ENCODE measurements at regions not wholly inside any gene's neighbourhood (a gene's known extent, or its start where the extent isn't known, plus 50 kb on each side); places are given as distances from the start of the nearest gene placed in this dataset.

DNA sequence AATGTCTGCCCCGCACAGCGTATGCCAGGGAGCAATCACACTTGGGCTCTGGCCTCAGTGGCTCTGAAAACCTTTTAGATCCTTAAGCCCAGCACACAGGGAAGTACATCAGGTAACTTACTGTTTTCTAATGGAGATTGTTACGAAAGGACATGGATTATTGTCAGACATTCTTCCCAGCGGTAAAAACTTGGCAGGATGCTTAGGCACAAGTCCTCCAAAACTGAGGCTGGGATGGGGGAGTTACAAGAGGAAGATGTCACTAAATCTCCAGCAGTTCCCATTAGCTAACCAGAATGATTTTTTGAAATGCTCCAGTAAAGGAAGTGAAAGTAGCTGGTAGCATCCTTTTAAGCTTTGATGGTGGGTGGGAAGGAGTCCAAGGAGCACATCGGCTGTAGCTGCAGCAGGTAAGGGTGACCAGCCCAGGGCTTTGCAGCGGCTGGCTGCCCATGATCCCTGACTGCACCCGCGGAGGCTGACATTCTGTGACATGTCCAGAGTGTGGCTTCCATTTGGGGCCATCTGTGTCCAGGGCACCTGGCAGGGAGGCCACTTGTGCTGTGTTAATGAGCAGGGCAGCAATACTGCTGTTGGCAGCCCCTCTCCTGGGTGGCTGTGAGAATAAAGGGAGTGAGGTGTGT is 165.8 kb downstream of the GADD45G start:
- Histone ChIP-seq H3K9me3 (ENCODE audit: control insufficient read depth, low read length) (no peaks in the 10 kb centered on the region), H3K9ac (ENCODE audit: low read length) (no peak overlapping the region), H3K27me3 (ENCODE audit: control insufficient read depth, insufficient read depth, low read length) (no peaks in the 10 kb centered on the region), H3K4me1 (ENCODE audit: control insufficient read depth, insufficient read depth, low read length) (no peaks in the 10 kb centered on the region), H3K36me3 (ENCODE audit: control insufficient read depth, insufficient read depth, low read length) (no peaks in the 10 kb centered on the region), H3K4me3 (ENCODE audit: low read length) (no peak overlapping the region)

DNA sequence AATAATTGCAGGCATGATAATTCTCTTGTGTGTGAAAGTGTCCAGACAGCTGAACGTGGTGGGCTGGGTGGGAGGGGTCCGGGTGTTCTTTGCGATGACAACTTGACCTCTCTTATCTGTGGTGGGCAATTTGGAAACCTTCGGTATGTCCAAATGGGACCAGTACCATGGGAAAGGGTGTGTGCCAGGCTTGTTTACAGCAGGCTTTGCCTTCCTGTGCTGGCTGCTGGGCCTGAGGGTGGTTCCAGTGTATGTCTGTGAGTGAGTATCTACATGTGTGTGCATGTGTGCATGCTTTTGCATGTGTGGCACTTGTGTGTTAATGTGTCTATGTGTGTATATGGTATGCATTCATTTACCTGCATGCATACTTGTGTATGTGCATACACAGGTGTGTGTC is 166.4 kb downstream of the GADD45G start:
- Histone ChIP-seq H3K27me3 (ENCODE audit: control insufficient read depth, insufficient read depth, low read length) (no peaks in the 10 kb centered on the region), H3K9me3 (ENCODE audit: control insufficient read depth, low read length) (no peaks in the 10 kb centered on the region), H3K4me1 (ENCODE audit: control insufficient read depth, insufficient read depth, low read length) (no peaks in the 10 kb centered on the region), H3K9ac (ENCODE audit: low read length) (no peak overlapping the region), H3K36me3 (ENCODE audit: control insufficient read depth, insufficient read depth, low read length) (no peaks in the 10 kb centered on the region), H3K4me3 (ENCODE audit: low read length) (no peak overlapping the region)

DNA sequence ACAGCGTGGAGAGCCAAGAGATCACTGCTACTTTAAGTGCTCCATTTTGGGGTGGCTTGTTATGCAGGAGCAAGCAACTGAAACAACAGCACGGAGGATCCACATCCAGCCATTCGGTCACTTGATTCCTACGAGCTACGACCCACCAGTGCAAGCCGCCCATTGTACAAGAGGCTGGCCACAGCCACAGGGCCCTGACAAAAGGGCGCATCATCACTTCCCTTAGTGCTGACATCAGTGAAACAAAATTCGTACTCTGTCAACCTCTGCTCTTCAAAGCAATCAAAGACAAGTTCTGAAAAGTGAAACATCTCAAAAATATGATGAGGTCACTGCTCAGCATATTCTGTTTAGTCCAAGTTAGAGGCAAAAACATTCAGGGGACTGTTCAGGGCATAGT is 168.4 kb downstream of the GADD45G start:
- no peaks in the 10 kb centered on the region for H3K9me3 ChIP-seq (ENCODE audit: control insufficient read depth, low read length)
- H3K4me1 ChIP-seq (ENCODE audit: control insufficient read depth, insufficient read depth, low read length), result peaks cover 2% of the 10 kb centered on the region
- no peak overlapping the region for H3K4me3 ChIP-seq (ENCODE audit: low read length)
- no peaks in the 10 kb centered on the region for H3K36me3 ChIP-seq (ENCODE audit: control insufficient read depth, insufficient read depth, low read length)
- H3K9ac ChIP-seq (ENCODE audit: low read length), result no peak overlapping the region
- peaks cover 6% of the 10 kb centered on the region for H3K27me3 ChIP-seq (ENCODE audit: control insufficient read depth, insufficient read depth, low read length)

DNA sequence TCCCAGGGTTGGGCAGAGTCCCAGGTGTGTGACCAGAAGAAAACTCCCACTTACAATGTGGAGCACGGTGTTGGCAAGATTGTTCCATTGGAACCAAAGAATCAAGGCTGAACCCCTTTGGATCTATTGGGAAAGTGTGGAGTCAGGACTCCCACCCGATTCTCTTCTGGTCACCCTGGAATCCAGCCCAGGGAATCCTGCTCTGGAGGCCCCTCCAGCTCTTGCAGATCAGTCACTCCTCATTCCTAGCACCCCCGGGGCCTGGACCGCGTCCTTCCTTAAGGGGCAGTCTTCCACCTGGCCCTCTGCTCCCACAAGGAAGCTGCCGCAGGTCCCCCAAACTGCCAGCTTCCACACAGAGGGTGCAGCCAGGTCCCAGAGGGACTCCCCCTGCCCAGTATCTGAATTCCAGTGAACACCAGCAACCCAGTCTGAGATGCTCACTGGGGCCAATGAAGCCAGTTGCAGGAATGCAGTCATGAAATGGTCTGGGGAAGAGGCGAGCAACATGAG is 170.1 kb downstream of the GADD45G start:
- Histone ChIP-seq H3K9ac (ENCODE audit: low read length) (no peak overlapping the region), H3K27me3 (ENCODE audit: control insufficient read depth, insufficient read depth, low read length) (peaks cover 7% of the 10 kb centered on the region), H3K4me3 (ENCODE audit: low read length) (no peak overlapping the region), H3K4me1 (ENCODE audit: control insufficient read depth, insufficient read depth, low read length) (peaks cover 13% of the 10 kb centered on the region), H3K36me3 (ENCODE audit: control insufficient read depth, insufficient read depth, low read length) (no peaks in the 10 kb centered on the region), H3K9me3 (ENCODE audit: control insufficient read depth, low read length) (no peaks in the 10 kb centered on the region)

DNA sequence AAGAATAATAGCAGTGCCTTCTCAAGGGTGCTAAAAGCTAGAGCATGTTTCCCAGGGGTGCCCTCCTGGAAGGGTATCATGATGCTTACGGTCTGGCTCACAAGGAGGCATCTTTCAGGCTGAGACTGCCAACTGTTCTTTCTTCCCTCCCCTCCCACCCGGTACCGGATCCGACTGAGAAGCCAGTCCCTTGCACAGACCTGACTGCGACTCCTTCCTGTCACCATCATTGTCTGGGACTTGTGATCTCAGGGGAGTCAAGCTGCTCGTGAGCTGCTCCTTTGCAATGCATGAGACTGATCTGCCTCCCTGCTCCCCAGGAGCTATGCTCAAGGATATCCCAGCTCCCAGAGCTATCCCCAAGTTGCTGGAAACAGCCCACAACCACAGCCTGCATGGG is 170.8 kb downstream of the GADD45G start:
- H3K9me3 ChIP-seq (ENCODE audit: control insufficient read depth, low read length), result no peaks in the 10 kb centered on the region

DNA sequence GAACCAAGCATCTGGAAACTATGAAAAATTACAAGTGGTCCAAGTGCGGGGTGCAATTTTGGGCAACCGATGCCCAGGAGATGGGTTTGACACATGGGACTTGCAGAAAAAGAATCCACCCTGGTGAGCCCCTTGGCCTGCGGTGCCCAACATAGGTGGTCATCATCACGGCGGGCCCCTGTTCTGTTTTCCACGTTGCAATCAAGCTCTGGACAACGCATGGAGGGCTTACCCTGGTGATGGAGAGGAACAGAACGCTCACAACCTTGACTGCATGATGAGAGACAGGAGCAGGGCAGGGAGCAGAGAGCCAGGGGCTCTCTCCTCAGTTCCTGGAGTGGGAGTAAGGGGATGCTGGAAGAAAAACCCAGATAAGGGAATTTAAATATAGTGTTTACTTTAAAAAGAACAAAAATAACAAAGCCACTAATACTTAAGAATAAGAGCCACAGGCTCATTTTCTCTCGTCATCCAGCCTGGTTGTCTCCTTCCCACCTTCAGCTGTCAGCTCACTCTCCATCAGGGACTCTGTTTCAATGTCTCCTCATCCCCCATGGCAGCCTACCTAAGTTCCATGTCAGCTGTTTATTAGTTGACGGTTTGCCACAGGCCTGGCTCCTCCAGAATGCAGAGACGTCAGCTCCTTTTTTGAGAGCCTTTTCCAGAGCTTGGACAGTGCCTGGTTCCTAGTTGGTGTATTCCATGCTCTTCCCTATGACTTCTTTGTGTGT is 172.1 kb downstream of the GADD45G start:
- no peaks in the 10 kb centered on the region for H3K36me3 ChIP-seq (ENCODE audit: control insufficient read depth, insufficient read depth, low read length)
- H3K27me3 ChIP-seq (ENCODE audit: control insufficient read depth, insufficient read depth, low read length), result peaks cover 7% of the 10 kb centered on the region
- H3K9ac ChIP-seq (ENCODE audit: low read length), result no peak overlapping the region
- no peaks in the 10 kb centered on the region for H3K9me3 ChIP-seq (ENCODE audit: control insufficient read depth, low read length)
- no peak overlapping the region for H3K4me3 ChIP-seq (ENCODE audit: low read length)
- H3K4me1 ChIP-seq (ENCODE audit: control insufficient read depth, insufficient read depth, low read length), result peaks cover 13% of the 10 kb centered on the region

More for the DNA sequence above, 170.8 kb downstream of the GADD45G start:
- H3K36me3 ChIP-seq (ENCODE audit: control insufficient read depth, insufficient read depth, low read length), result no peaks in the 10 kb centered on the region
- no peak overlapping the region for H3K9ac ChIP-seq (ENCODE audit: low read length)
- H3K4me1 ChIP-seq (ENCODE audit: control insufficient read depth, insufficient read depth, low read length), result peaks cover 13% of the 10 kb centered on the region
- H3K27me3 ChIP-seq (ENCODE audit: control insufficient read depth, insufficient read depth, low read length), result peaks cover 7% of the 10 kb centered on the region
- no peak overlapping the region for H3K4me3 ChIP-seq (ENCODE audit: low read length)

DNA sequence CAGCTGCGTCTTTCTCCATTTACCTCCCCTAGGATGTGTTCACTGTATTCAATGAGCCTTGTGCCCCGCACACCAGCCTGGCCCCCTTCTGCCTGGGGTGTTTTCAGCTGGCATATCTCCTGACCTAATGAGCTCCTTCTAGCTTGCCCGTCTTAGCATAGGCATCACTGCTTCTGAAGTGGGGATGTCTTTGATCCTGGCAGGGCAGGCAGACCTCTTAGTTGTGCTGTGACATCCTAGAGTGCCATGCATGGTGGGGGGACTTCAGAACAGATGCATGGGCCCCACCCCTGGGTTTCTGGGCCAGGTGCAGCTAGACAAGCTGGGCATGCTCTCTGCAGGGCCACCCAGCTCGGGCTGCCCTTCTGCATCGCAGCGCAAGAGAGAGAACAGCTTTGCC is 172.7 kb downstream of the GADD45G start:
- Histone ChIP-seq H3K9me3 (ENCODE audit: control insufficient read depth, low read length) (no peaks in the 10 kb centered on the region), H3K9ac (ENCODE audit: low read length) (no peak overlapping the region), H3K27me3 (ENCODE audit: control insufficient read depth, insufficient read depth, low read length) (peaks cover 7% of the 10 kb centered on the region), H3K36me3 (ENCODE audit: control insufficient read depth, insufficient read depth, low read length) (no peaks in the 10 kb centered on the region), H3K4me1 (ENCODE audit: control insufficient read depth, insufficient read depth, low read length) (peaks cover 13% of the 10 kb centered on the region), H3K4me3 (ENCODE audit: low read length) (no peak overlapping the region)

DNA sequence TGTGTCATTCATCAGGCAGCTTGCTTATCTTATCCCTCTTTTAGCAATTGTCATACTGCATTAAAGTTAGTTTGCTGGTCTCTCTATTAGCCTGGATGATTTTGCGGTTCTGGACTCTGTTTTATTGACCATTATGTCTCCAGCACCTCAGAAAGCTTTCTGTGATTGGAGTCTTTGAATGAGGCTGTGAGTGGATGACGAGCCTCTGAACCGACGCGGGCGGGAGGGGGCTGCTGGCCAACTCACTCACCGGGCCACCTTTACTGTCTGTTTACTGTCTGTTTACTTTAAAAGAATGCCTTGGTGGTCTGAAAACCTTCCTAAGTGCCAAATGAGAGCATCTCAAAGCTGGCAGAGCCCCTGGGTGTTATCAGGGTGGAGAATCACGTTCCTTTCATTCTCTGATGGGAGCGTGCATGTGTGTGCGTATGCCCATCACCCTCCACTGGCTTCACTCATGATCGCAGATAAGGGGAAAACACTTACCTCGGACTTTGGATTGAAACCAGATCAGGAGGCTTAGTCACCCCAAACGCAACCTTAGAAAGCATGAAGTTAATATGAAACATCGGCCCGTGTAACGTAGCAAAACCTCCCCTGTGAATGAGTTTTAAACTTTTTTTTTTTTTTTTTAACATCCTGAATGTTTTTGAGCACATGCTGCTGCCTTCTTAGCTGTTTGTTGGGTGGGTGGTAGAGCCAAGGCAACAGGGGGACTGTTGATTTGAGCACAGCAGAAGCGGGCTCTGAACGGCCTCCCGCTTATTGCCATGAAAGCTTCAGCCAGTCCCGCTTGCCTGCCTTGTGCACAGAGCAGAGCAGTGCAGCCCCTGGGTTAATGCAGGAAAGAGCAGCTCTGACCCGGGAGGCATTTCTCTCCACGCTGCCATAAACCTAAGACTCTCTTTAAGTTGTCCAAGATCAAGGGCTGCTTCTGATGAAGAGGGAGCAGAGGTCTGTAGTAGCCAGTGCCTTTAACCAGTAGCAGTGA is 173.6 kb downstream of the GADD45G start:
- Histone ChIP-seq H3K4me3 (ENCODE audit: low read length) (no peak overlapping the region), H3K9me3 (ENCODE audit: control insufficient read depth, low read length) (no peaks in the 10 kb centered on the region), H3K9ac (ENCODE audit: low read length) (no peak overlapping the region), H3K36me3 (ENCODE audit: control insufficient read depth, insufficient read depth, low read length) (no peaks in the 10 kb centered on the region), H3K4me1 (ENCODE audit: control insufficient read depth, insufficient read depth, low read length) (peaks cover 13% of the 10 kb centered on the region), H3K27me3 (ENCODE audit: control insufficient read depth, insufficient read depth, low read length) (peaks cover 7% of the 10 kb centered on the region)

DNA sequence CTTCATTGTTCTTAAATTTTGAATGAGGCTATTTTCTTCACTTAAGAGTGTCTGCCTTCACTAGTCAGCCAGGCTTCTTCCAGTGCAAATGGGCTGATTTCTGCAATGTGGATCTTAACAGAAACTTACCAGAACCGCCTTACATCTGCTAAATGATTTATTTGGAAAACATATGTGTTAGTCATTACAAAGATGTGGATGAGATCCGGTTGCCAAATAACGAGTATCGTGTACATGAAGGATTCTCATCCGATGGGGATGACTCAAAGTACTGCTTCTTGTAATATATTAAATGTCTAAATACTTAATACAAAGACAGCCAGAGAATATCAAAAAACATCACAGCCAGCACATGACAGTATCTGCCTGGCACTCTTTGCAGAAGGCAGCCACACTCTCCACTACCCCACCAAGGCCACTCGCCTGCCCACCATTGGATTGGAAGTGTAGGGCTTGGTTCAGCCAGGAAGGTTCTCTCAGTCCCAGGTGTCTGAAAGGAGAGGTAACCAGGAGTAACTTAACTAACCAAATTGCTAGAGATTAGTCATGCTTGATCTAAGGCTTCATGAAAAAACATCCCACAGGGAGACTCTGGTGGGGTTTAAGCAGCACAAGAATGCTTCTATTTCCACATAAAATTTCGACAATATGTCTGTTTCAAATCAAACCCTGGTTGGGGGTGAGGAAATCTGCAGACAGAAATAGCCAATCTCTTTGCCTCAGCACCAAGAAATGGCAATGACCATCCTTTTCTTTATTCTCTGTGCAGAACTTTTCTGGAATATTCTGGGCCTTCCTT is 174.8 kb downstream of the GADD45G start:
- Histone ChIP-seq H3K4me3 (ENCODE audit: low read length) (no peak overlapping the region), H3K4me1 (ENCODE audit: control insufficient read depth, insufficient read depth, low read length) (peaks cover 13% of the 10 kb centered on the region), H3K27me3 (ENCODE audit: control insufficient read depth, insufficient read depth, low read length) (peaks cover 7% of the 10 kb centered on the region), H3K9me3 (ENCODE audit: control insufficient read depth, low read length) (no peaks in the 10 kb centered on the region), H3K9ac (ENCODE audit: low read length) (no peak overlapping the region), H3K36me3 (ENCODE audit: control insufficient read depth, insufficient read depth, low read length) (no peaks in the 10 kb centered on the region)

DNA sequence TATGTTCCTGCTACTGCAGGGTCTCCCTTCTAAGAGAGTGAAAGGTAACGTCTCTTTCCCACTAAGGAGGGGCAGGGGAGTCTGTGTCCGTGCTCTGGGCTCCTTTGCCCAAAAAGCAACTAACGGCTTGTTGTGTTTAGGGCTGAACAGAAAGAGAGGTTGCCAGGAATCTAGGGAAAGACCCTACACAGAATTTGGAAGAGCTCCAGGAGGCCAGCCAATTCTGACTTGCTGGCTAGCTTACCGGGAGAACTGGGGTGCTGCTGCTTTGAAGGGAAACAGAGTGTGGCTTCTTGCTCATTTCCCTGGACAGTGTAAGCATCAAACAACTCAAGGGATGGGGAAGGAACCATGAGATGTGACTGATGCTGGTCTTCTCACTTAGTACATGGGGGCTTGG is 176.1 kb downstream of the GADD45G start:
- H3K9me3 ChIP-seq (ENCODE audit: control insufficient read depth, low read length), result no peaks in the 10 kb centered on the region
- no peak overlapping the region for H3K9ac ChIP-seq (ENCODE audit: low read length)
- peaks cover 13% of the 10 kb centered on the region for H3K4me1 ChIP-seq (ENCODE audit: control insufficient read depth, insufficient read depth, low read length)

DNA sequence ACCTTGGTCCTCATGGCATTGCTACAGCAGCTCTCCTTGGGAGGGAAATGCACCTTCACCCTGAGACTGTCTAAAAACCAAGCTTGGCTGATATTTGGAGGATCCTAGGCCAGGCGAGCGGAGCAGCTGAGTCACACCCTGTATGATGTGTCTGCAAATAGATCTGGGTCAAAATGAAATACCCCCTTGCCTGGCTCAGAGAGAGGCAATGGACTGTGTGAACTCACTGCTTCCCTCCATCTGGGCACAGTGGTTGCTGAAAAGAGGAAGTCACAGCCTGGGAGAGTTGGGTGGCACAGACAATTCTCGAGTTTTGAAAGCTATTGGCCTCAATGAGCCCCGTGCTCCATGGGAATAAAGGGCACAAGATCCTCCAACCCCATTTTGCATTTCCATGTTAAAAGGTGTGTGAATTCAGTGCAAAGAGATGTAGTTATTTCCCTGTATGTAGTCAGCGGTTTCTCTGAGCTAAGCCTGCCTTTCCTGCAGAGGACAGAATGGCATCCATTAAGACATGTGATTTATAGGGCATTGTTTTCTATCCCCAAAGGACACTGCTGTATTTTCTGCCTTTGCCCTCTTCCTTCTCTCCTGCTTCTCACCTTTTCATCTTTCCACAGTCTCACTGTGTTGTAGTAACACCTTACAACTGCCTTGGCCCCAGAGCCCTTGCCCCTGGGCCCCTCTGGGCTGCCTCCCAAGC is 177.2 kb downstream of the GADD45G start:
- peaks cover 7% of the 10 kb centered on the region for H3K27me3 ChIP-seq (ENCODE audit: control insufficient read depth, insufficient read depth, low read length)
- H3K36me3 ChIP-seq (ENCODE audit: control insufficient read depth, insufficient read depth, low read length), result no peaks in the 10 kb centered on the region
- no peak overlapping the region for H3K9ac ChIP-seq (ENCODE audit: low read length)
- no peak overlapping the region for H3K4me3 ChIP-seq (ENCODE audit: low read length)
- H3K9me3 ChIP-seq (ENCODE audit: control insufficient read depth, low read length), result no peaks in the 10 kb centered on the region
- peaks cover 23% of the 10 kb centered on the region for H3K4me1 ChIP-seq (ENCODE audit: control insufficient read depth, insufficient read depth, low read length)

More for the DNA sequence above, 176.1 kb downstream of the GADD45G start:
- H3K27me3 ChIP-seq (ENCODE audit: control insufficient read depth, insufficient read depth, low read length), result peaks cover 7% of the 10 kb centered on the region
- no peaks in the 10 kb centered on the region for H3K36me3 ChIP-seq (ENCODE audit: control insufficient read depth, insufficient read depth, low read length)
- no peak overlapping the region for H3K4me3 ChIP-seq (ENCODE audit: low read length)
